Adrenal gland (tissue), 9 donors: ENCODE measurements at regions not wholly inside any gene's neighbourhood (a gene's known extent, or its start where the extent isn't known, plus 50 kb on each side); places are given as distances from the start of the nearest gene placed in this dataset.
"Not testable (repeated sequence)": the region's sequence is repeated elsewhere in the genome, so short reads cannot be mapped to it uniquely, and the experiment has no call there.

Source experiments
- DNase-seq, 7 donors: peaks; one replicate each; pipeline ENCODE4 v3.0.0-alpha.2; 2019 to 2020
- H3K27ac ChIP-seq, 5 donors: fragments of 200-600 bp; sonication (generic) in 4 of 5; 1 replicate in 3 of 5; 2 replicates in 2 of 5; pipeline versions ENCODE4 v1.5.1 to v1.8.0; 2016 to 2020; ENCODE audit warnings: mild to moderate bottlenecking in 1 of 5
- H3K27me3 ChIP-seq: fragments of 200-600 bp; 2 replicates; pipeline ENCODE4 v1.8.0; 2021
- H3K36me3 ChIP-seq, 2 donors: fragments of 200-600 bp; replicated peaks in 1 of 2; 1 replicate in 1 of 2; 2 replicates in 1 of 2; pipeline versions ENCODE4 v1.5.1 to v1.8.0; 2018 to 2022
- H3K4me1 ChIP-seq, 2 donors: fragments of 200-600 bp; replicated peaks in 1 of 2; 1 replicate in 1 of 2; 2 replicates in 1 of 2; pipeline versions ENCODE4 v1.5.1 to v1.8.0; 2018 to 2021
- H3K4me3 ChIP-seq, 4 donors: fragments of 200-600 bp; sonication (generic) in 3 of 4; one replicate each; pipeline ENCODE4 v1.5.1; 2016 to 2018
- H3K9me3 ChIP-seq, 3 donors: fragments of 200-600 bp; sonication (generic) in 1 of 3; replicated peaks in 1 of 3; 1 replicate in 2 of 3; 2 replicates in 1 of 3; pipeline versions ENCODE4 v1.5.1 to v1.8.0; 2016 to 2021
- POLR2A ChIP-seq, 2 donors: fragments of 450-650 bp; IDR thresholded peaks; one replicate each; pipeline ENCODE4 v1.6.1; 2017; ENCODE audit warnings: antibody characterized with exemption in 2 of 2, mild to moderate bottlenecking in 2 of 2, moderate library complexity in 1 of 2
- WGBS, 4 donors: extraction: QIAGEN DNeasy Blood & Tissue Kit in 2 of 4; methylation state at CpG; one replicate each; pipeline versions ENCODE4 v1.1.5 to v1.1.7; 2013 to 2017; 5-methylcytosine and 5-hydroxymethylcytosine counted together
- intact Hi-C, 2 donors: fragments of 100-400 bp; cut with DNase I; formaldehyde crosslinking; loops; one replicate each; pipeline versions ENCODE4 v1.14.1 to v1.15.0; 2022 to 2023
- TF ChIP-seq, protein P1 (sequence below), 6 experiments: fragments of 450-650 bp in 4 of 6; fragments of 200-600 bp in 2 of 6; sonication (generic) in 1 of 6; IDR thresholded peaks; 1 replicate in 5 of 6; 2 replicates in 1 of 6; pipeline versions ENCODE4 v1.5.1 to v1.8.0; 2016 to 2021; ENCODE audit warnings: antibody characterized with exemption in 6 of 6, mild to moderate bottlenecking in 2 of 6, moderate library complexity in 1 of 6
- donor health status: healthy with polysubstance abuse.
- donor health status: Bipolar disorder and iron deficiency.
- donor health status: DM: yes; HTN: yes; CAD: no.
- donor health status: DM: no; HTN: no; CAD: no.
- donor health status: DM: no; HTN: no; CAD: no.

DNA sequence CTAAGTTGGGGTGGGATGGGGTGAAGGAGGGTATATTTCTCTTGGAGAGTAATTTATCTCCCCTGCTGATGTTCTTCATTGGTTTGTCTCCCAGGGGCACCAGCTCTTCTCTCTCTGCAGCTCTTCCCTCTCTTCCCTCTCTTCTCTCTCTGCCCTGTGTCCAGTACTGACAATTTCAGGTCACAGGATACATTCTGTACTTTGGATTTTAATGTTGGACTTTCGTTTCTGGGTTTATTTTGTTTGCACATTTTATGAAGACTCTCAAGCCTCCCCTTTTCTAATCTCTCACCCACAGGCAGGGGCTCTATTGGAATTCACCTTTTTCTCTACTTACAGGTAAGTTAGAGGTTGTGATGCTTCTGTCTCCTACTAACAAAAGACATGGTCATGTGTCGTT lies 165.5 kb downstream of the CPEB2 start:
- intact Hi-C loops, result loop anchor here in 1 of 2 donors (10.0 kb wide), 1 partner anchor 1513 kb away; no protein-coding TSS in a partner anchor
- no peaks in the 10 kb centered on the region for H3K4me1 ChIP-seq
- no peaks in the 10 kb centered on the region for H3K36me3 ChIP-seq
- WGBS, 4 donors, result 51 to 71% (median 58%) methylated on average over 2 of the region's 2 CpGs
- no peak for DNase-seq
- H3K27ac ChIP-seq, result no peak overlapping the region
- peaks cover 4% of the 10 kb centered on the region for H3K27me3 ChIP-seq
- peaks cover 0 to 8% (median 0%) of the 10 kb centered on the region in 3 donors for H3K9me3 ChIP-seq
- no peak overlapping the region for H3K4me3 ChIP-seq
- TF ChIP-seq, protein P1, sequence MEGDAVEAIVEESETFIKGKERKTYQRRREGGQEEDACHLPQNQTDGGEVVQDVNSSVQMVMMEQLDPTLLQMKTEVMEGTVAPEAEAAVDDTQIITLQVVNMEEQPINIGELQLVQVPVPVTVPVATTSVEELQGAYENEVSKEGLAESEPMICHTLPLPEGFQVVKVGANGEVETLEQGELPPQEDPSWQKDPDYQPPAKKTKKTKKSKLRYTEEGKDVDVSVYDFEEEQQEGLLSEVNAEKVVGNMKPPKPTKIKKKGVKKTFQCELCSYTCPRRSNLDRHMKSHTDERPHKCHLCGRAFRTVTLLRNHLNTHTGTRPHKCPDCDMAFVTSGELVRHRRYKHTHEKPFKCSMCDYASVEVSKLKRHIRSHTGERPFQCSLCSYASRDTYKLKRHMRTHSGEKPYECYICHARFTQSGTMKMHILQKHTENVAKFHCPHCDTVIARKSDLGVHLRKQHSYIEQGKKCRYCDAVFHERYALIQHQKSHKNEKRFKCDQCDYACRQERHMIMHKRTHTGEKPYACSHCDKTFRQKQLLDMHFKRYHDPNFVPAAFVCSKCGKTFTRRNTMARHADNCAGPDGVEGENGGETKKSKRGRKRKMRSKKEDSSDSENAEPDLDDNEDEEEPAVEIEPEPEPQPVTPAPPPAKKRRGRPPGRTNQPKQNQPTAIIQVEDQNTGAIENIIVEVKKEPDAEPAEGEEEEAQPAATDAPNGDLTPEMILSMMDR (IDR thresholded peaks at IDR 0.05), result no peak
- TF ChIP-seq POLR2A (IDR thresholded peaks at IDR 0.05), result no peak

DNA sequence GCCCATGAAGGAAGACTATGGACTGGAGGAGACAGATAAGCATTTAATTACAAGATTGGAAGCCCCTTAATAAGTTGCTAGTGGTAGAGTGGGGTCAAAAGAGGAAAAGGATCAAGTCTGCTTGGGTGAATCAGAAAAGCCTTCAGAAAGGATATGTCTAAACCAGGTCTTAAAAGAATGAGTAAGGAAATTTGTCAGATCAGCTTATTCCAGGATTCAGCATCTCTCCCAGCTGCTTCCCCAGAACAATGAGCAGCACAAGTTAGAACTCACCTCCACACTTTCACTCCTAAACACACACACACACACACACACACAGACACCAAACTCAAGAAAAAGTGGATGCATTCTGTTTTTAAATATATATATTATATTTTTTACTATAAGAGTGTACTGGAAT lies 166.5 kb downstream of the CPEB2 start:
- intact Hi-C loops, result loop anchor here in 1 of 2 donors (10.0 kb wide), 1 partner anchor 1514 kb away; no protein-coding TSS in a partner anchor
- H3K27ac ChIP-seq, result no peak overlapping the region
- TF ChIP-seq POLR2A (IDR thresholded peaks at IDR 0.05), result no peak
- TF ChIP-seq, protein P1 (IDR thresholded peaks at IDR 0.05), result no peak

DNA sequence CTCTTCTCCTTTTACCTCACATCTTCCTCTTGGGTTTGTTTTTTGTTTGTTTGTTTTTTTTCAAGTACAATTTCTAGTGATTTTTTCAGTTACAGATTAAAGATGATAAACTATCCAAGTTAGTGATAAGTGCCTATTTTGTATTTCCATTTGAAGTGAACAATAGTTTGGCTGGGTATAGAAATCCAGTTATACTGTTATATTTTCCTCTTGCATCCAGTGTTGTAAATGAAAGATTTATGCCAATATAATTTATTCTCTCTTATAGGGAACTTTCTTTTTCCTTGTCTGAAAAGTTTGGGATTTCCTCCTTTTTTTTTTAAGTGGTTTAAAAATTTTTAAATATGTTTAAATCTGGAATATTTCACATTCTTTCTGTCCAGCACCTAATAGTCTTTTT lies 169.4 kb downstream of the CPEB2 start:
- H3K27ac ChIP-seq, result no peak overlapping the region
- TF ChIP-seq, protein P1 (IDR thresholded peaks at IDR 0.05), result no peak
- no peak for TF ChIP-seq POLR2A (IDR thresholded peaks at IDR 0.05)
- intact Hi-C loops, result no loop called here
- H3K4me1 ChIP-seq, result no peaks in the 10 kb centered on the region
- peaks cover 0 to 8% (median 0%) of the 10 kb centered on the region in 3 donors for H3K9me3 ChIP-seq
- no peaks in the 10 kb centered on the region for H3K36me3 ChIP-seq
- no peak for DNase-seq
- peaks cover 5% of the 10 kb centered on the region for H3K27me3 ChIP-seq
- no peak overlapping the region for H3K4me3 ChIP-seq

More for the DNA sequence above, 166.5 kb downstream of the CPEB2 start:
- Histone ChIP-seq H3K27me3 (peaks cover 5% of the 10 kb centered on the region), H3K36me3 (no peaks in the 10 kb centered on the region), H3K4me3 (no peak overlapping the region), H3K4me1 (no peaks in the 10 kb centered on the region), H3K9me3 (peaks cover 0 to 8% (median 0%) of the 10 kb centered on the region in 3 donors)
- DNase-seq, result no peak

DNA sequence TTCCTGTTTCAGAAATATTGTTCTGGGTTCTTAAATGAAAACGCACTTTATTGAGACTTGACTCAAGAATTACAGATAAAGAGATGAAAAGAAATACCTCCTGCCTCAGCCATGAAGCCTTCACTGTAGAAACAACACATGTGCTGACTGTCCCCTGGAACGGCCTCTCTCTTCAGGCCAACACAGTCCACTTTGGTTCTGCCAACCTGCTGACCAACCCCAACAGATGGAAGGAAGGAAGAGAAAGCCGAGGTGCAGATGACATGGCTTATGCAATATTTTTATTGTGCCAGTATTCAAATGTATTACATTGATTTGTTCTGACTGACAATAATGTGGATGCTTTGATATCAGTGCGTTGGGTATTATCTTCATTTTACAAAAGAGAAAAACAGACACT lies 171.0 kb downstream of the CPEB2 start:
- intact Hi-C loops, result no loop called here
- Histone ChIP-seq H3K36me3 (no peaks in the 10 kb centered on the region), H3K4me1 (no peaks in the 10 kb centered on the region), H3K4me3 (no peak overlapping the region), H3K9me3 (peaks cover 0 to 8% (median 0%) of the 10 kb centered on the region in 3 donors), H3K27me3 (peaks cover 5% of the 10 kb centered on the region), H3K27ac (no peak overlapping the region)
- TF ChIP-seq, protein P1 (IDR thresholded peaks at IDR 0.05), result no peak
- no peak for TF ChIP-seq POLR2A (IDR thresholded peaks at IDR 0.05)
- WGBS, 4 donors, result 67 to 82% (median 70%) methylated on average over 4 of the region's 4 CpGs
- no peak for DNase-seq

DNA sequence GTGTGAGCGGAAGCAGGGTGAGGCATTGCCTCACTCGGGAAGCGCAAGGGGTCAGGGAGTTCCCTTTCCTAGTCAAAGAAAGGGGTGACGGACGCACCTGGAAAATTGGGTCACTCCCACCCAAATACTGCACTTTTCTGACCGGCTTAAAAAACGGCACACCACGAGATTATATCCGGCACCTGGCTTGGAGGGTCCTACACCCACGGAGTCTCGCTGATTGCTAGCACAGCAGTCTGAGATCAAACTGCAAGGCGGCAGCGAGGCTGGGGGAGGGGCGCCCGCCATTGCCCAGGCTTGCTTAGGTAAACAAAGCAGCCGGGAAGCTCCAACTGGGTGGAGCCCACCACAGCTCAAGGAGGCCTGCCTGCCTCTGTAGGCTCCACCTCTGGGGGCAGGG lies 171.9 kb downstream of the CPEB2 start:
- H3K27me3 ChIP-seq, H3K4me3 ChIP-seq, H3K36me3 ChIP-seq, H3K27ac ChIP-seq, DNase-seq, H3K4me1 ChIP-seq, intact Hi-C loops, H3K9me3 ChIP-seq: not testable (repeated sequence)
- WGBS, 4 donors, result 70 to 86% (median 80%) methylated on average over 9 to 13 of the region's 16 CpGs

DNA sequence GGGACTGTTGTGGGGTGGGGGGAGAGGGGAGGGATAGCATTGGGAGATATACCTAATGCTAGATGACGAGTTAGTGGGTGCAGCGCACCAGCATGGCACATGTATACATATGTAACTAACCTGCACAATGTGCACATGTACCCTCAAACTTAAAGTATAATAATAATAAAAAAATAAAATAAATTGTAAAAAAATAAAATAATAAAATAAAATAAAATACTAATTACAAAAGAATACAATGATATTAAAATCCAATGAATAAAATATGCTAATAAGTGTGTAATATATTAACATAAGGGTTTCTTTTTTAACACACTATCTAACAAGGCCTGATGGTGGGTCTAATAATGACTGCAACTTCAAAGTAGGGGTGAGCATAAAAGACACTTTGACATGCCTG lies 177.6 kb downstream of the CPEB2 start:
- H3K27ac ChIP-seq, H3K27me3 ChIP-seq, DNase-seq, H3K36me3 ChIP-seq, H3K9me3 ChIP-seq, intact Hi-C loops, H3K4me1 ChIP-seq, H3K4me3 ChIP-seq: not testable (repeated sequence)
- WGBS, 4 donors, result 55 to 100% (median 87%) methylated on average over 1 to 2 of the region's 2 CpGs
